Uterus (tissue), 3 donors: ENCODE measurements at regions not wholly inside any gene's neighbourhood (a gene's known extent, or its start where the extent isn't known, plus 50 kb on each side); places are given as distances from the start of the nearest gene placed in this dataset.

Experiments used
- DNase-seq, 2 donors: peaks; one replicate each; pipeline ENCODE4 v3.0.0-alpha.2; 2019 to 2020
- H3K27ac ChIP-seq, 2 donors: fragments of 200-600 bp; sonication (generic); 1 replicate in 1 of 2; 2 replicates in 1 of 2; pipeline ENCODE4 v1.5.1; 2016 to 2018
- H3K27me3 ChIP-seq, 2 donors: fragments of 200-600 bp; sonication (generic); one replicate each; pipeline ENCODE4 v1.5.1; 2018 to 2019; ENCODE audit warnings: control low read depth in 1 of 2
- H3K36me3 ChIP-seq, 2 donors: fragments of 200-600 bp; sonication (generic); one replicate each; pipeline ENCODE4 v1.5.1; 2019; ENCODE audit warnings: control low read depth in 1 of 2
- H3K4me1 ChIP-seq, 2 donors: fragments of 200-600 bp; sonication (generic); one replicate each; pipeline ENCODE4 v1.5.1; 2018 to 2019; ENCODE audit warnings: control low read depth in 1 of 2
- H3K4me3 ChIP-seq, 2 donors: fragments of 200-600 bp; sonication (generic); 1 replicate in 1 of 2; 2 replicates in 1 of 2; pipeline ENCODE4 v1.5.1; 2018 to 2019; ENCODE audit warnings: mild to moderate bottlenecking in 1 of 2
- H3K9me3 ChIP-seq, 2 donors: fragments of 200-600 bp; sonication (generic); one replicate each; pipeline ENCODE4 v1.5.1; 2019; ENCODE audit warnings: control low read depth in 1 of 2
- POLR2A ChIP-seq, 2 donors: fragments of 450-650 bp; IDR thresholded peaks; one replicate each; pipeline ENCODE4 v1.6.1; 2016; ENCODE audit warnings: antibody characterized with exemption in 2 of 2, mild to moderate bottlenecking in 1 of 2, moderate library complexity in 1 of 2
- intact Hi-C: fragments of 100-400 bp; cut with DNase I; formaldehyde crosslinking; loops from one replicate; pipeline ENCODE4 v1.15.1; 2023; ENCODE audit warnings: low total_unique reads
- TF ChIP-seq, protein P1 (sequence below), 4 experiments: fragments of 200-600 bp in 2 of 4; fragments of 450-650 bp in 2 of 4; sonication (generic) in 2 of 4; IDR thresholded peaks; one replicate each; pipeline ENCODE4 v1.5.1; 2016 to 2019; ENCODE audit warnings: antibody characterized with exemption in 4 of 4, mild to moderate bottlenecking in 2 of 4, moderate library complexity in 1 of 4
- donor health status: DM: yes; HTN: yes; CAD: no.

DNA sequence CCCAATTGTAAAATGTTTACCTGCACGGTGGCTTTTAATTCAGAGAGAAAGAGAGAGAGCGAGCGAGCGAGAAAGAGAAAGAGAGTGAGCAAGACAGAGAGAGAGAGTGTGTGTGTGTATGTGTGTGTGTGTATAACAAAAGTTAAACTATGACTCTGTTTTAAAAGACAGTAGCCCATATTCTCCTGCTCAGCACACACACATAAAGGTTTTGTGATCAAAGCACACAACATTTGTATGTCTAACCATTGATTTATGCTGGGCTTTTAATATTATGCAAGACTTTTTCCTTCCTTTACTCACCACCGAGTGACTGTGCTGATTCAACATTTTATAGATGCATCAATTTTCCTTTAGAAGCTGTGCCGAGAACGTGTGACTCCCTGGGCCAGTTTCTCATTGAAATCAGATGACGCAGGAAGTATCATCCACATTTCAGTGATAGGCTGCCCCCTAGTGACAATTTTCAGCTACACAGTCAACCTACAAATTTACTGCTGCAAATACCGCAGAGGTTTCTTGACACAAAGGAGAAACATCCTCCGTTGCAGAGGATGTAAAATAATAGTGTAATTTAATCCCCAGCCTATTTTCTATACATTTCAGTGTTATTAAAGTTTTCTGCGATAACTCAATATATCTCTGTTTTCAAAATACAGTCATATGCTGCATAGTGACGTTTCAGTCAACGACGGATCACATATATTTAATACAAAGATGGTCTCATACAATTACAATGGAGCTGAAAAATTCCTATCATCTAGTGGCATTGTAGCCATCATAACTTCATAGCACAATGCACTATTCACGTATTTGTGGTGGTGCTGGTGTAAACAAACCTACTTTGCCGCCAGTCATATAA is 165.9 kb upstream of the TANK start:
- Histone ChIP-seq H3K4me1 (no peaks in the 10 kb centered on the region), H3K27ac (peak overlapping the region; percentile 34 to 39), H3K27me3 (no peaks in the 10 kb centered on the region), H3K9me3 (no peaks in the 10 kb centered on the region), H3K4me3 (no peak overlapping the region), H3K36me3 (no peaks in the 10 kb centered on the region)
- DNase-seq, result peak; percentile 66 to 90
- TF ChIP-seq, protein P1, sequence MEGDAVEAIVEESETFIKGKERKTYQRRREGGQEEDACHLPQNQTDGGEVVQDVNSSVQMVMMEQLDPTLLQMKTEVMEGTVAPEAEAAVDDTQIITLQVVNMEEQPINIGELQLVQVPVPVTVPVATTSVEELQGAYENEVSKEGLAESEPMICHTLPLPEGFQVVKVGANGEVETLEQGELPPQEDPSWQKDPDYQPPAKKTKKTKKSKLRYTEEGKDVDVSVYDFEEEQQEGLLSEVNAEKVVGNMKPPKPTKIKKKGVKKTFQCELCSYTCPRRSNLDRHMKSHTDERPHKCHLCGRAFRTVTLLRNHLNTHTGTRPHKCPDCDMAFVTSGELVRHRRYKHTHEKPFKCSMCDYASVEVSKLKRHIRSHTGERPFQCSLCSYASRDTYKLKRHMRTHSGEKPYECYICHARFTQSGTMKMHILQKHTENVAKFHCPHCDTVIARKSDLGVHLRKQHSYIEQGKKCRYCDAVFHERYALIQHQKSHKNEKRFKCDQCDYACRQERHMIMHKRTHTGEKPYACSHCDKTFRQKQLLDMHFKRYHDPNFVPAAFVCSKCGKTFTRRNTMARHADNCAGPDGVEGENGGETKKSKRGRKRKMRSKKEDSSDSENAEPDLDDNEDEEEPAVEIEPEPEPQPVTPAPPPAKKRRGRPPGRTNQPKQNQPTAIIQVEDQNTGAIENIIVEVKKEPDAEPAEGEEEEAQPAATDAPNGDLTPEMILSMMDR (IDR thresholded peaks at IDR 0.05), result peak; percentile 83 to 93 (median 90)
- no peak for TF ChIP-seq POLR2A (IDR thresholded peaks at IDR 0.05)
- intact Hi-C loops, result no loop called here

DNA sequence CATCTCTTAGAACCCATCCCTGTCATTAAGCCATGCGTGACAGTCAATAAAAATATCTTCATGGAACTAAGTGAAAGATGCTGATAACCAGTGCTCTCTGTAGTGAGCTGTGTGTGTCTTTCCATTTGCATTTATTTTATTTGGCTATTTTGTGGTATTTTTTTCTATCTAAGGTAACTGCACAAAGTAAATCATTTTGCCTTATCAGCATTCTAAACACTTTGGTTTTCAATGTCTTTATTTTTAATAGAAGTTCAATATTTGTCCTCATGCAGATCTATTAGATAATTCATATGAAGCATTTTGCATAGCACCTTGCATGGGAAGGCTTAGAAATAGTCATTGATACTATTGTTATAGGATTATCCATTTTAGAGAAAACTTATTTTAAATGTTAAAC is 163.6 kb upstream of the TANK start:
- H3K9me3 ChIP-seq, result no peaks in the 10 kb centered on the region
- DNase-seq, result no peak
- H3K4me1 ChIP-seq, result no peaks in the 10 kb centered on the region
- TF ChIP-seq POLR2A (IDR thresholded peaks at IDR 0.05), result no peak
- TF ChIP-seq, protein P1 (IDR thresholded peaks at IDR 0.05), result no peak
- H3K27me3 ChIP-seq, result no peaks in the 10 kb centered on the region
- intact Hi-C loops, result no loop called here
- H3K4me3 ChIP-seq, result no peak overlapping the region
- no peaks in the 10 kb centered on the region for H3K36me3 ChIP-seq
- H3K27ac ChIP-seq, result no peak overlapping the region

DNA sequence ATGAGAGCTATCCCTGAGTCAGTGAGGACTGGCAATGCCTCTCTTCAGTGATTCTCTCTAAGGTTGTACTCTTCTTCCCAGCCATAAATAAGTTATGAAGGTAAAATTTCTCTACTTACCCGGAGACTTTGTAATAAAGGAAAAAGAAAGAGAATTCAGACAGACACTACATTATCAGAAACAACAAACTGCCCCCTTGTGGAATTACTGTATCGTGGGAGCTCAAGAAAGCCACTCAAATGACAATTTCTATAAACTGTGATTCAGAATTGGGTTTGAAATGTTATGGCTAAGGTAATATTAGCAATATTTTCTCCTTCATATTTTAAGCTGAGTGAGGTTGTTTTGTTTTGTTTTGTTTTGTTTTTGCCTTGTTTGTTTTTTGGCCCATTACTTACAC is 155.8 kb upstream of the TANK start:
- no peaks in the 10 kb centered on the region for H3K36me3 ChIP-seq
- no peak overlapping the region for H3K27ac ChIP-seq
- no peaks in the 10 kb centered on the region for H3K9me3 ChIP-seq
- no peak overlapping the region for H3K4me3 ChIP-seq
- no peaks in the 10 kb centered on the region for H3K27me3 ChIP-seq
- intact Hi-C loops, result loop anchor here (10.0 kb wide), 1 partner anchor 900 kb away; no protein-coding TSS in a partner anchor
- TF ChIP-seq, protein P1 (IDR thresholded peaks at IDR 0.05), result peak in 1 of 4 experiments; percentile 31
- TF ChIP-seq POLR2A (IDR thresholded peaks at IDR 0.05), result no peak
- no peaks in the 10 kb centered on the region for H3K4me1 ChIP-seq
- no peak for DNase-seq

DNA sequence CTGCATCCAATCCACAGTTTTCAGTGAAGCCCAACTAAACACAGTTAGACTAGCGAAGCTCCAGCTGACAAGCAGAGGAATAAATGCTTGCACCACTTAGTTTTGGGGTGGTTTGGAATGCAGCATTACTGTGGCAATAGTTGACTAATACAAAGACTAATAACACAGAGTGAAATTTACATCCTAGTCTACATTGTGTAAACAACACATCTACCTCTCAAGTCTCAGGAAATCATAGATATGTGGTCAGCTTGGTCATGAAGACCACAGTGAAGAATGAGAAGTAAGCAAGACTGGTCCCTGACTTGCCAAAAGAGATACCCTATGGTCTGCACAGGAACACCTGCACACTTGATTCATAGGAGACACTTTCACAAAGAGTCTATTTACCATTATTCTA is 155.1 kb upstream of the TANK start:
- H3K27ac ChIP-seq, result no peak overlapping the region
- no peak for DNase-seq
- intact Hi-C loops, result loop anchor here (10.0 kb wide), 1 partner anchor 900 kb away; no protein-coding TSS in a partner anchor
- H3K9me3 ChIP-seq, result no peaks in the 10 kb centered on the region
- H3K27me3 ChIP-seq, result no peaks in the 10 kb centered on the region
- TF ChIP-seq POLR2A (IDR thresholded peaks at IDR 0.05), result no peak
- TF ChIP-seq, protein P1 (IDR thresholded peaks at IDR 0.05), result no peak
- no peaks in the 10 kb centered on the region for H3K4me1 ChIP-seq
- no peaks in the 10 kb centered on the region for H3K36me3 ChIP-seq
- H3K4me3 ChIP-seq, result no peak overlapping the region

DNA sequence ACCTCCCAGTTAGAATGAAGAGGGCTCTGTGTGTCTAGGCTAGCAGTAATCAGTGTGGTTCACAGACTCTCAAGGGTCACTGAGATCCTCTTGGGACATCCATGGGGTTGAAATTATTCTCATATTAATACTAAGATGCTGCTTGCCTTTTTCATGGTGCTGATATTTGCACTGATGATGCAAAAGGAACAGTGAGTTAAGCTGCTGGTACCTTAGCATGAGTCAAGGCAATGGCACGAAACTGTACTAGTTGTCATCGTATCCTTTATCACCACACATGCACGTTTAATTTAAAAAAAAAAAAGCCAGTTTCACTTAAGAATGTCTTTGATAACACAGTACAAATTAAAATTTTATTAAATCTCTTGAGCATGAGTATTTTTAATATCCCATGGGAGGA is 151.9 kb upstream of the TANK start:
- Histone ChIP-seq H3K36me3 (no peaks in the 10 kb centered on the region), H3K27ac (no peak overlapping the region), H3K4me3 (no peak overlapping the region), H3K4me1 (no peaks in the 10 kb centered on the region), H3K27me3 (no peaks in the 10 kb centered on the region), H3K9me3 (no peaks in the 10 kb centered on the region)
- no peak for DNase-seq
- TF ChIP-seq, protein P1 (IDR thresholded peaks at IDR 0.05), result no peak
- no peak for TF ChIP-seq POLR2A (IDR thresholded peaks at IDR 0.05)
- intact Hi-C loops, result loop anchor here (10.0 kb wide), 1 partner anchor 904 kb away; no protein-coding TSS in a partner anchor
